ENCODE measurements at regions not wholly inside any gene's neighbourhood (a gene's known extent, or its start where the extent isn't known, plus 50 kb on each side); places are given as distances from the start of the nearest gene placed in this dataset.
"Not testable (repeated sequence)": the region's sequence is repeated elsewhere in the genome, so short reads cannot be mapped to it uniquely, and the experiment has no call there.

GRCh38 chr5:94010814-94011213, 269.4 kb upstream of the POU5F2 start:
- Mint-ChIP-seq H3K9me3 (peaks cover 0 to 16% of the 10 kb centered on the region in 2 donors), H3K36me3 (ENCODE audit: insufficient read depth) (peaks cover 8% of the 10 kb centered on the region), H3K4me1 (ENCODE audit: low read depth in 2 of 2) (peaks cover 3 to 27% of the 10 kb centered on the region in 2 donors), H3K27me3 (no peaks in the 10 kb centered on the region), H3K4me3 (no peak overlapping the region), H3K27ac (no peak overlapping the region)
- ATAC-seq (replicated peaks): no peak
- no peak for DNase-seq

- no peak overlapping the region for H3K27ac Mint-ChIP-seq
- DNase-seq (no peak), ATAC-seq (replicated peaks) (no peak)
- peaks cover 3 to 27% of the 10 kb centered on the region in 2 donors for H3K4me1 Mint-ChIP-seq (ENCODE audit: low read depth in 2 of 2)
- no peak overlapping the region for H3K4me3 Mint-ChIP-seq
- no peaks in the 10 kb centered on the region for H3K27me3 Mint-ChIP-seq
- H3K36me3 Mint-ChIP-seq (ENCODE audit: insufficient read depth): peaks cover 8% of the 10 kb centered on the region
- H3K9me3 Mint-ChIP-seq: no peaks in the 10 kb centered on the region
These were observed 267.8 kb upstream of the POU5F2 start for GRCh38 chr5:94009161-94009560.

GRCh38 chr5:93998951-93999455, 257.6 kb upstream of the POU5F2 start:
- Mint-ChIP-seq H3K4me1 (ENCODE audit: low read depth in 2 of 2) (peaks cover 16 to 26% of the 10 kb centered on the region in 2 donors), H3K27ac (no peak overlapping the region), H3K36me3 (ENCODE audit: insufficient read depth) (no peaks in the 10 kb centered on the region), H3K4me3 (no peak overlapping the region), H3K27me3 (no peaks in the 10 kb centered on the region), H3K9me3 (peaks cover 4 to 7% of the 10 kb centered on the region in 2 donors)
- no peak for DNase-seq
- no peak for ATAC-seq (replicated peaks)

GRCh38 chr5:93997562-93997961, 256.2 kb upstream of the POU5F2 start:
- H3K9me3 Mint-ChIP-seq: peaks cover 4 to 7% of the 10 kb centered on the region in 2 donors
- DNase-seq (no peak), ATAC-seq (replicated peaks) (no peak)
- H3K27ac Mint-ChIP-seq: peak overlapping the region in 1 of 2 donors; percentile 67
- no peaks in the 10 kb centered on the region for H3K27me3 Mint-ChIP-seq
- peaks cover 16 to 26% of the 10 kb centered on the region in 2 donors for H3K4me1 Mint-ChIP-seq (ENCODE audit: low read depth in 2 of 2)
- no peaks in the 10 kb centered on the region for H3K36me3 Mint-ChIP-seq (ENCODE audit: insufficient read depth)
- no peak overlapping the region for H3K4me3 Mint-ChIP-seq

- peak in 1 of 3 experiments; percentile 4 for DNase-seq
- H3K4me3 Mint-ChIP-seq: no peak overlapping the region
- ATAC-seq (replicated peaks): peak; percentile 99
- H3K36me3 Mint-ChIP-seq (ENCODE audit: insufficient read depth): no peaks in the 10 kb centered on the region
- H3K27me3 Mint-ChIP-seq: no peaks in the 10 kb centered on the region
- no peaks in the 10 kb centered on the region for H3K9me3 Mint-ChIP-seq
- peak overlapping the region in 1 of 2 donors; percentile 92 for H3K27ac Mint-ChIP-seq
- H3K4me1 Mint-ChIP-seq (ENCODE audit: low read depth in 2 of 2): peaks cover 18 to 30% of the 10 kb centered on the region in 2 donors
These were observed 253.8 kb upstream of the POU5F2 start for GRCh38 chr5:93995126-93995621.

DNA sequence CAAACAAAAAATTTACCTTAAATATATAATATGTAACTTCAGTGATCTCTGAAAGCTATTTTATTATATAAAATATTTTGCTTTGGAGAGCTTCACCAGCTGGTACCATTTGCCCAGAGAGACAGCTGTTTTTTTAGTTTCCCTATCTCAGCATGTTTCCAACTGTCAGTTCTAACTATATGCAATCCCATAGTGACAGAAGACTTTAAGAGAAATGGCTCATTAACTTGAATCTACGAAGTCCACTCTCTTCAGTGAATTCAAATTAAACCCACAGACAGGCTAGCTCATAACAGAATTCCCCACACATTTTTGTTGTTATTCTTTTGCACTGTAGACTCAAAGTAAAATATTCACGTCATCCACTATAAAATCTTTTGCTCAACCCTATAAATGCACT, 251.8 kb upstream of the POU5F2 start:
- Mint-ChIP-seq H3K4me3 (no peak overlapping the region), H3K27me3 (no peaks in the 10 kb centered on the region), H3K9me3 (no peaks in the 10 kb centered on the region), H3K27ac (no peak overlapping the region), H3K36me3 (ENCODE audit: insufficient read depth) (no peaks in the 10 kb centered on the region), H3K4me1 (ENCODE audit: low read depth in 2 of 2) (peaks cover 18 to 35% of the 10 kb centered on the region in 2 donors)
- DNase-seq (no peak), ATAC-seq (replicated peaks) (no peak)

- Mint-ChIP-seq H3K36me3 (ENCODE audit: insufficient read depth) (no peaks in the 10 kb centered on the region), H3K4me1 (ENCODE audit: low read depth in 2 of 2) (peaks cover 12 to 32% of the 10 kb centered on the region in 2 donors), H3K27ac (peak overlapping the region; percentile 1 to 28), H3K9me3 (no peaks in the 10 kb centered on the region), H3K4me3 (no peak overlapping the region), H3K27me3 (no peaks in the 10 kb centered on the region)
- ATAC-seq (replicated peaks) (no peak), DNase-seq (no peak)
These were observed 249.2 kb upstream of the POU5F2 start for GRCh38 chr5:93990504-93991070.

GRCh38 chr5:93985940-93986570, 244.7 kb upstream of the POU5F2 start:
- not testable (repeated sequence) for H3K4me3 Mint-ChIP-seq; H3K36me3 Mint-ChIP-seq (ENCODE audit: insufficient read depth); H3K9me3 Mint-ChIP-seq; ATAC-seq (replicated peaks); H3K27me3 Mint-ChIP-seq; H3K27ac Mint-ChIP-seq; DNase-seq
- peaks cover 6 to 22% of the 10 kb centered on the region in 2 donors for H3K4me1 Mint-ChIP-seq (ENCODE audit: low read depth in 2 of 2)

- Mint-ChIP-seq H3K27me3 (no peaks in the 10 kb centered on the region), H3K36me3 (ENCODE audit: insufficient read depth) (no peaks in the 10 kb centered on the region), H3K9me3 (peaks cover 5 to 8% of the 10 kb centered on the region in 2 donors), H3K4me3 (no peak overlapping the region), H3K4me1 (ENCODE audit: low read depth in 2 of 2) (peaks cover 7 to 14% of the 10 kb centered on the region in 2 donors), H3K27ac (no peak overlapping the region)
- DNase-seq (no peak), ATAC-seq (replicated peaks) (no peak)
These were observed 236.8 kb upstream of the POU5F2 start for GRCh38 chr5:93978222-93978621.

GRCh38 chr5:93967923-93968322, 226.5 kb upstream of the POU5F2 start:
- Mint-ChIP-seq H3K4me1 (ENCODE audit: low read depth in 2 of 2) (peaks cover 14 to 23% of the 10 kb centered on the region in 2 donors), H3K27me3 (no peaks in the 10 kb centered on the region), H3K36me3 (ENCODE audit: insufficient read depth) (peaks cover 4% of the 10 kb centered on the region), H3K27ac (peak overlapping the region in 1 of 2 donors; percentile 6), H3K9me3 (no peaks in the 10 kb centered on the region), H3K4me3 (no peak overlapping the region)
- DNase-seq (no peak), ATAC-seq (replicated peaks) (no peak)

DNA sequence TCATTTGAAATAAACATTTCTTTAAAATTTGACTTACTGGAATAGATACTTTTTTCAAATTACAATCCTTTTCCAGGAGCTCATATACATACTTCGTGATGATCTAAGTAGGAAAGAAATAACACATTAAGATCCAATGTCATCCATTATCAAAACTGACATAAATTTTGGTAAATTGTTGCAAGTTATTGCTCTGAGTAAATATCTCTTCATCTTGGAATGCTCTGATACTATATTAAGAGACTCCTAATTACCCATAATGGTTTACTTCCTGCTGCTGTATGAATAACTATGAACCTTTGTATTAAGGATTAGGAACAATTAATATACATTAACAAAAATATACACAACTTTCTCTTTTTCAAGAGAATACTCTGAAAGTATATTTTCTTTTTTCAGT, 223.0 kb upstream of the POU5F2 start:
- no peaks in the 10 kb centered on the region for H3K27me3 Mint-ChIP-seq
- H3K4me1 Mint-ChIP-seq (ENCODE audit: low read depth in 2 of 2): peaks cover 8 to 22% of the 10 kb centered on the region in 2 donors
- peaks cover 11% of the 10 kb centered on the region for H3K36me3 Mint-ChIP-seq (ENCODE audit: insufficient read depth)
- H3K9me3 Mint-ChIP-seq: no peaks in the 10 kb centered on the region
- no peak for ATAC-seq (replicated peaks)
- no peak overlapping the region for H3K27ac Mint-ChIP-seq
- no peak overlapping the region for H3K4me3 Mint-ChIP-seq
- DNase-seq: no peak

GRCh38 chr5:93960042-93960441, 218.6 kb upstream of the POU5F2 start:
- H3K4me3 Mint-ChIP-seq: no peak overlapping the region
- ATAC-seq (replicated peaks) (no peak), DNase-seq (no peak)
- H3K27ac Mint-ChIP-seq: no peak overlapping the region
- no peaks in the 10 kb centered on the region for H3K27me3 Mint-ChIP-seq
- H3K9me3 Mint-ChIP-seq: no peaks in the 10 kb centered on the region
- peaks cover 12% of the 10 kb centered on the region for H3K36me3 Mint-ChIP-seq (ENCODE audit: insufficient read depth)
- peaks cover 0 to 7% of the 10 kb centered on the region in 2 donors for H3K4me1 Mint-ChIP-seq (ENCODE audit: low read depth in 2 of 2)

GRCh38 chr5:93956006-93956405, 214.6 kb upstream of the POU5F2 start:
- Mint-ChIP-seq H3K4me3 (no peak overlapping the region), H3K9me3 (no peaks in the 10 kb centered on the region), H3K36me3 (ENCODE audit: insufficient read depth) (peaks cover 8% of the 10 kb centered on the region), H3K27ac (peak overlapping the region in 1 of 2 donors; percentile 38), H3K27me3 (no peaks in the 10 kb centered on the region), H3K4me1 (ENCODE audit: low read depth in 2 of 2) (peaks cover 4 to 7% of the 10 kb centered on the region in 2 donors)
- ATAC-seq (replicated peaks): no peak
- no peak for DNase-seq

Data from effector memory CD8-positive, alpha-beta T cell (primary cell).